ENCODE measurements at regions not wholly inside any gene's neighbourhood (a gene's known extent, or its start where the extent isn't known, plus 50 kb on each side); places are given as distances from the start of the nearest gene placed in this dataset.

- no peak for DNase-seq (ENCODE audit: low spot score)
- no peak for TF ChIP-seq CTCF (IDR thresholded peaks at IDR 0.05; ENCODE audit: extremely low read depth, missing control alignments)
Observed at GRCh38 chr18:75554176-75554575, 126.7 kb upstream of the SMIM21 start.

GRCh38 chr18:75553021-75553420, 125.5 kb upstream of the SMIM21 start:
- DNase-seq (ENCODE audit: low spot score): no peak
- no peak for TF ChIP-seq CTCF (IDR thresholded peaks at IDR 0.05; ENCODE audit: extremely low read depth, missing control alignments)

GRCh38 chr18:75551071-75551470, 123.6 kb upstream of the SMIM21 start:
- no peak for TF ChIP-seq CTCF (IDR thresholded peaks at IDR 0.05; ENCODE audit: extremely low read depth, missing control alignments)

GRCh38 chr18:75548353-75548905, 120.9 kb upstream of the SMIM21 start:
- no peak for TF ChIP-seq CTCF (IDR thresholded peaks at IDR 0.05; ENCODE audit: extremely low read depth, missing control alignments)
- no peak for DNase-seq (ENCODE audit: low spot score)

More at GRCh38 chr18:75551071-75551470, 123.6 kb upstream of the SMIM21 start:
- DNase-seq (ENCODE audit: low spot score): no peak

GRCh38 chr18:75546964-75547363, 119.5 kb upstream of the SMIM21 start:
- DNase-seq (ENCODE audit: low spot score): no peak
- TF ChIP-seq CTCF (IDR thresholded peaks at IDR 0.05; ENCODE audit: extremely low read depth, missing control alignments): no peak

GRCh38 chr18:75545189-75545588, 117.7 kb upstream of the SMIM21 start:
- TF ChIP-seq CTCF (IDR thresholded peaks at IDR 0.05; ENCODE audit: extremely low read depth, missing control alignments): no peak
- DNase-seq (ENCODE audit: low spot score): no peak

- no peak for DNase-seq (ENCODE audit: low spot score)
- TF ChIP-seq CTCF (IDR thresholded peaks at IDR 0.05; ENCODE audit: extremely low read depth, missing control alignments): no peak
Observed at GRCh38 chr18:75544496-75544895, 117.0 kb upstream of the SMIM21 start.

Data from GM20000 (cell line).